ENCODE measurements at regions not wholly inside any gene's neighbourhood (a gene's known extent, or its start where the extent isn't known, plus 50 kb on each side); places are given as distances from the start of the nearest gene placed in this dataset.

GRCh38 chr6:137399881-137400443 lies 94.2 kb downstream of the OLIG3 start (continued):
- peak; percentile 33 for TF ChIP-seq MEF2B (IDR thresholded peaks at IDR 0.05; ENCODE audit: partially characterized antibody, poor library complexity, severe bottlenecking)
- TF ChIP-seq ESRRA (IDR thresholded peaks at IDR 0.05; ENCODE audit: low read length) = no peak
- TF ChIP-seq GATAD2B (conservative IDR thresholded peaks at IDR 0.05; ENCODE audit: low read depth) = peak; percentile 57; the same call in 1 of the 2 replicates
- peak; percentile 79 for TF ChIP-seq EED (IDR thresholded peaks at IDR 0.05; ENCODE audit: low read depth)
- no peak for TF ChIP-seq ATF3 (IDR thresholded peaks at IDR 0.05; ENCODE audit: borderline replicate concordance, extremely low read depth, low read depth, low read length)
- peak; percentile 75 for TF ChIP-seq DPF2 (IDR thresholded peaks at IDR 0.05)
- TF ChIP-seq, protein P1, sequence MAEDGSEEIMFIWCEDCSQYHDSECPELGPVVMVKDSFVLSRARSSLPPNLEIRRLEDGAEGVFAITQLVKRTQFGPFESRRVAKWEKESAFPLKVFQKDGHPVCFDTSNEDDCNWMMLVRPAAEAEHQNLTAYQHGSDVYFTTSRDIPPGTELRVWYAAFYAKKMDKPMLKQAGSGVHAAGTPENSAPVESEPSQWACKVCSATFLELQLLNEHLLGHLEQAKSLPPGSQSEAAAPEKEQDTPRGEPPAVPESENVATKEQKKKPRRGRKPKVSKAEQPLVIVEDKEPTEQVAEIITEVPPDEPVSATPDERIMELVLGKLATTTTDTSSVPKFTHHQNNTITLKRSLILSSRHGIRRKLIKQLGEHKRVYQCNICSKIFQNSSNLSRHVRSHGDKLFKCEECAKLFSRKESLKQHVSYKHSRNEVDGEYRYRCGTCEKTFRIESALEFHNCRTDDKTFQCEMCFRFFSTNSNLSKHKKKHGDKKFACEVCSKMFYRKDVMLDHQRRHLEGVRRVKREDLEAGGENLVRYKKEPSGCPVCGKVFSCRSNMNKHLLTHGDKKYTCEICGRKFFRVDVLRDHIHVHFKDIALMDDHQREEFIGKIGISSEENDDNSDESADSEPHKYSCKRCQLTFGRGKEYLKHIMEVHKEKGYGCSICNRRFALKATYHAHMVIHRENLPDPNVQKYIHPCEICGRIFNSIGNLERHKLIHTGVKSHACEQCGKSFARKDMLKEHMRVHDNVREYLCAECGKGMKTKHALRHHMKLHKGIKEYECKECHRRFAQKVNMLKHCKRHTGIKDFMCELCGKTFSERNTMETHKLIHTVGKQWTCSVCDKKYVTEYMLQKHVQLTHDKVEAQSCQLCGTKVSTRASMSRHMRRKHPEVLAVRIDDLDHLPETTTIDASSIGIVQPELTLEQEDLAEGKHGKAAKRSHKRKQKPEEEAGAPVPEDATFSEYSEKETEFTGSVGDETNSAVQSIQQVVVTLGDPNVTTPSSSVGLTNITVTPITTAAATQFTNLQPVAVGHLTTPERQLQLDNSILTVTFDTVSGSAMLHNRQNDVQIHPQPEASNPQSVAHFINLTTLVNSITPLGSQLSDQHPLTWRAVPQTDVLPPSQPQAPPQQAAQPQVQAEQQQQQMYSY (CRISPR knock-in tag; IDR thresholded peaks at IDR 0.05) = no peak
- TF ChIP-seq EP300 (IDR thresholded peaks at IDR 0.05; ENCODE audit: borderline replicate concordance in 1 of 2, control insufficient read depth in 1 of 2, low read depth in 2 of 2, low read length in 2 of 2) = peak in 1 of 2 experiments; percentile 28; a peak in 1 of 4 replicates
- TF ChIP-seq CREM (IDR thresholded peaks at IDR 0.05; ENCODE audit: low read depth) = peak; percentile 65; the same call in 1 of the 2 replicates
- TF ChIP-seq BMI1 (IDR thresholded peaks at IDR 0.05; ENCODE audit: borderline replicate concordance) = no peak
- no peak for TF ChIP-seq PML (IDR thresholded peaks at IDR 0.05; ENCODE audit: low read length)
- peak; percentile 62 for TF ChIP-seq MTA2 (IDR thresholded peaks at IDR 0.05; ENCODE audit: low read depth)
- peak; percentile 74 for TF ChIP-seq IKZF1 (conservative IDR thresholded peaks at IDR 0.05)
- TF ChIP-seq GABPA (IDR thresholded peaks at IDR 0.05; ENCODE audit: low read depth) = 0 out of 2 replicates have a peak, but pooled peaks have one; percentile 37
- peak; percentile 56; the same call in 1 of the 2 replicates for TF ChIP-seq ATF7 (IDR thresholded peaks at IDR 0.05; ENCODE audit: low read depth)
- no peak for TF ChIP-seq POU2F2 (IDR thresholded peaks at IDR 0.05; ENCODE audit: borderline replicate concordance, low read depth, low read length)
- TF ChIP-seq STAT3 (IDR thresholded peaks at IDR 0.05; ENCODE audit: low read depth, low read length) = no peak
- TF ChIP-seq, protein P2, sequence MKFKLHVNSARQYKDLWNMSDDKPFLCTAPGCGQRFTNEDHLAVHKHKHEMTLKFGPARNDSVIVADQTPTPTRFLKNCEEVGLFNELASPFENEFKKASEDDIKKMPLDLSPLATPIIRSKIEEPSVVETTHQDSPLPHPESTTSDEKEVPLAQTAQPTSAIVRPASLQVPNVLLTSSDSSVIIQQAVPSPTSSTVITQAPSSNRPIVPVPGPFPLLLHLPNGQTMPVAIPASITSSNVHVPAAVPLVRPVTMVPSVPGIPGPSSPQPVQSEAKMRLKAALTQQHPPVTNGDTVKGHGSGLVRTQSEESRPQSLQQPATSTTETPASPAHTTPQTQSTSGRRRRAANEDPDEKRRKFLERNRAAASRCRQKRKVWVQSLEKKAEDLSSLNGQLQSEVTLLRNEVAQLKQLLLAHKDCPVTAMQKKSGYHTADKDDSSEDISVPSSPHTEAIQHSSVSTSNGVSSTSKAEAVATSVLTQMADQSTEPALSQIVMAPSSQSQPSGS (IDR thresholded peaks at IDR 0.05; ENCODE audit: low read length) = peak; percentile 74
- peak; percentile 83; the same call in 1 of the 2 replicates for TF ChIP-seq IRF4 (IDR thresholded peaks at IDR 0.05; ENCODE audit: low read depth, low read length)
- TF ChIP-seq, protein P3, sequence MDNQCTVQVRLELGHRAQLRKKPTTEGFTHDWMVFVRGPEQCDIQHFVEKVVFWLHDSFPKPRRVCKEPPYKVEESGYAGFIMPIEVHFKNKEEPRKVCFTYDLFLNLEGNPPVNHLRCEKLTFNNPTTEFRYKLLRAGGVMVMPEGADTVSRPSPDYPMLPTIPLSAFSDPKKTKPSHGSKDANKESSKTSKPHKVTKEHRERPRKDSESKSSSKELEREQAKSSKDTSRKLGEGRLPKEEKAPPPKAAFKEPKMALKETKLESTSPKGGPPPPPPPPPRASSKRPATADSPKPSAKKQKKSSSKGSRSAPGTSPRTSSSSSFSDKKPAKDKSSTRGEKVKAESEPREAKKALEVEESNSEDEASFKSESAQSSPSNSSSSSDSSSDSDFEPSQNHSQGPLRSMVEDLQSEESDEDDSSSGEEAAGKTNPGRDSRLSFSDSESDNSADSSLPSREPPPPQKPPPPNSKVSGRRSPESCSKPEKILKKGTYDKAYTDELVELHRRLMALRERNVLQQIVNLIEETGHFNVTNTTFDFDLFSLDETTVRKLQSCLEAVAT (IDR thresholded peaks at IDR 0.05) = 0 out of 2 replicates have a peak, but pooled peaks have one; percentile 0
- 0 out of 4 replicates have a peak, but pooled peaks of 1 of the 2 experiments have one; percentile 22 for TF ChIP-seq SRF (IDR thresholded peaks at IDR 0.05; ENCODE audit: low read depth in 2 of 2, low read length in 2 of 2)
- TF ChIP-seq NFIC (IDR thresholded peaks at IDR 0.05; ENCODE audit: low read depth, low read length) = peak; percentile 86
- TF ChIP-seq, protein P4, sequence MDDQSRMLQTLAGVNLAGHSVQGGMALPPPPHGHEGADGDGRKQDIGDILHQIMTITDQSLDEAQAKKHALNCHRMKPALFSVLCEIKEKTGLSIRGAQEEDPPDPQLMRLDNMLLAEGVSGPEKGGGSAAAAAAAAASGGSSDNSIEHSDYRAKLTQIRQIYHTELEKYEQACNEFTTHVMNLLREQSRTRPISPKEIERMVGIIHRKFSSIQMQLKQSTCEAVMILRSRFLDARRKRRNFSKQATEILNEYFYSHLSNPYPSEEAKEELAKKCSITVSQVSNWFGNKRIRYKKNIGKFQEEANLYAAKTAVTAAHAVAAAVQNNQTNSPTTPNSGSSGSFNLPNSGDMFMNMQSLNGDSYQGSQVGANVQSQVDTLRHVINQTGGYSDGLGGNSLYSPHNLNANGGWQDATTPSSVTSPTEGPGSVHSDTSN (IDR thresholded peaks at IDR 0.05; ENCODE audit: insufficient replicate concordance, low read depth, low read length) = peak; percentile 52

Measured in GM12878 (cell line).